Breast epithelium (tissue), 4 donors: ENCODE measurements at regions not wholly inside any gene's neighbourhood (a gene's known extent, or its start where the extent isn't known, plus 50 kb on each side); places are given as distances from the start of the nearest gene placed in this dataset.
"Not testable (repeated sequence)": the region's sequence is repeated elsewhere in the genome, so short reads cannot be mapped to it uniquely, and the experiment has no call there.

Experiments
- DNase-seq, 2 donors: peaks; one replicate each; pipeline ENCODE4 v3.0.0-alpha.2; 2019; ENCODE audit warnings: low spot score in 2 of 2
- H3K27ac ChIP-seq, 2 donors: fragments of 200-600 bp; sonication (generic) in 1 of 2; one replicate each; pipeline ENCODE4 v1.5.1; 2016 to 2019; ENCODE audit warnings: mild to moderate bottlenecking in 1 of 2
- H3K27me3 ChIP-seq, 2 donors: fragments of 200-600 bp; sonication (generic) in 1 of 2; one replicate each; pipeline versions ENCODE4 v1.5.1 to v1.6.0; 2017 to 2019; ENCODE audit warnings: control low read depth in 1 of 2, mild to moderate bottlenecking in 1 of 2
- H3K36me3 ChIP-seq: fragments of 200-600 bp; one replicate; pipeline ENCODE4 v1.5.1; 2019
- H3K4me1 ChIP-seq, 2 donors: fragments of 200-600 bp; sonication (generic); one replicate each; pipeline ENCODE4 v1.5.1; 2016 to 2019; ENCODE audit warnings: control low read depth in 1 of 2
- H3K4me3 ChIP-seq, 3 donors: fragments of 200-600 bp; sonication (generic); 1 replicate in 2 of 3; 2 replicates in 1 of 3; pipeline ENCODE4 v1.5.1; 2016 to 2019; ENCODE audit warnings: mild to moderate bottlenecking in 3 of 3, moderate library complexity in 2 of 3
- H3K9me3 ChIP-seq, 2 donors: fragments of 200-600 bp; sonication (generic) in 1 of 2; one replicate each; pipeline ENCODE4 v1.5.1; 2016 to 2019; ENCODE audit warnings: control low read depth in 1 of 2
- CTCF ChIP-seq, 3 donors: fragments of 450-650 bp; IDR thresholded peaks; one replicate each; pipeline ENCODE4 v1.5.1; 2016 to 2017; ENCODE audit warnings: antibody characterized with exemption in 3 of 3, mild to moderate bottlenecking in 3 of 3, moderate library complexity in 3 of 3
- POLR2A ChIP-seq: fragments of 450-650 bp; IDR thresholded peaks from one replicate; pipeline ENCODE4 v1.6.1; 2016; ENCODE audit warnings: antibody characterized with exemption, mild to moderate bottlenecking, moderate library complexity
- POLR2AphosphoS5 ChIP-seq, 3 donors: sonication (generic); formaldehyde crosslinking; IDR thresholded peaks; one replicate each; pipeline ENCODE4 v1.6.1; 2017; ENCODE audit warnings: antibody characterized with exemption in 3 of 3
- intact Hi-C: fragments of 100-400 bp; cut with DNase I; formaldehyde crosslinking; loops from one replicate; pipeline ENCODE4 v1.15.1; 2023; ENCODE audit warnings: low total_unique reads

GRCh38 chr6:94859924-94860323 lies 717.4 kb upstream of the MANEA start:
- Histone ChIP-seq H3K4me1 (no peaks in the 10 kb centered on the region), H3K27ac (no peak overlapping the region), H3K4me3 (no peak overlapping the region), H3K9me3 (no peaks in the 10 kb centered on the region), H3K36me3 (no peaks in the 10 kb centered on the region), H3K27me3 (no peaks in the 10 kb centered on the region)
- no peak for TF ChIP-seq POLR2A
- TF ChIP-seq CTCF (IDR thresholded peaks at IDR 0.05) = no peak
- no peak for TF ChIP-seq POLR2AphosphoS5 (IDR thresholded peaks at IDR 0.05)
- intact Hi-C loops = no loop called here
- DNase-seq = no peak

DNA sequence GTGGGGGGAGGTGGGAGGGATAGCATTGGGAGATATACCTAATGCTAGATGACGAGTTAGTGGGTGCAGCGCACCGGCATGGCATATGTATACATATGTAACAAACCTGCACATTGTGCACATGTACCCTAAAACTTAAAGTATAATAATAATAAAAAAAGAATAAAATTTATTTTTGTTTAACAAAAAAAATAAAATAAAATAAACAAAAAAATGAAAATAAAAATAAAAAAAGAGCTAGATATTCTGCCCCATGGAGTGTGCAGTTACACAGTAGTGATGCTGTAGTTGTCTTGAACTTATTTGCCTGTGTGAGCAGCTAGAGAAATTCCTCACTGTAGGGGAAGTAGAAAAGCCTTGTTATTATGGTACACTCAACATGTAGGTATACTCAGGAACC lies 720.3 kb upstream of the MANEA start:
- H3K27ac ChIP-seq = not testable (repeated sequence)

DNA sequence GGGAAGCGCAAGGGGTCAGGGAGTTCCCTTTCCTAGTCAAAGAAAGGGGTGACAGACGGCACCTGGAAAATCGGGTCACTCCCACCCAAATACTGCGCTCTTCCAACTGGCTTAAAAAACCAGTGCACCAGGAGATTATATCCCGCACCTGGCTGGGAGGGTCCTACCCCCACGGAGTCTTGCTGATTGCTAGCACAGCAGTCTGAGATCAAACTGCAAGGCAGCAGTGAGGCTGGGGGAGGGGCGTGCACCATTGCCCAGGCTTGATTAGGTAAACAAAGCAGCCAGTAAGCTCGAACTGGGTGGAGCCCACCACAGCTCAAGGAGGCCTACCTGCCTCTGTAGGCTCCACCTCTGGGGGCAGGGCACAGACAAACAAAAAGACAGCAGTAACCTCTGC lies 726.0 kb upstream of the MANEA start:
- H3K4me3 ChIP-seq, H3K9me3 ChIP-seq, H3K4me1 ChIP-seq, DNase-seq, intact Hi-C loops, H3K27ac ChIP-seq, H3K36me3 ChIP-seq, H3K27me3 ChIP-seq: not testable (repeated sequence)

More for the DNA sequence above, 720.3 kb upstream of the MANEA start:
- H3K9me3 ChIP-seq, DNase-seq, H3K4me1 ChIP-seq, H3K27me3 ChIP-seq, H3K4me3 ChIP-seq, H3K36me3 ChIP-seq, intact Hi-C loops: not testable (repeated sequence)

DNA sequence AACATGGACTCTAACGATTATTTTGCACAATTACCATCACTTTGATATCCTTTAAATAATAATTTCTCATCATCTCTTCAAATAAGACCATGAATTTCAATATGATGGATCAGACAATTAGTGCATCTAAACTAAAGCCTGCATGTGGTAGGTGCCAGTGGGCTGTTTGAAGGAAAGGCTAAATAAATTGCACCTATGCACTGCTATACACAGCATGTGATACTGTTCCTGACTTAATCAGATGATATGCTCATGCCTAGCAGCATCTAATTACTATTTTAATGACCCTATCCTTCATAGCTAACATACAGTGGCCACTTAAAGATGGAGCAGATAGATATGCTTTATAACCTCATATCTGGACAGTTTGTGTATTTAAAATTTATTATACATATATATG lies 731.6 kb upstream of the MANEA start:
- Histone ChIP-seq H3K4me3 (no peak overlapping the region), H3K27me3 (no peaks in the 10 kb centered on the region), H3K36me3 (no peaks in the 10 kb centered on the region), H3K27ac (no peak overlapping the region), H3K4me1 (no peaks in the 10 kb centered on the region), H3K9me3 (no peaks in the 10 kb centered on the region)
- no peak for DNase-seq
- no peak for TF ChIP-seq CTCF (IDR thresholded peaks at IDR 0.05)
- intact Hi-C loops = no loop called here

- H3K27ac ChIP-seq = no peak overlapping the region
- no peaks in the 10 kb centered on the region for H3K4me1 ChIP-seq
- intact Hi-C loops = no loop called here
- DNase-seq = no peak
- no peaks in the 10 kb centered on the region for H3K27me3 ChIP-seq
- H3K4me3 ChIP-seq = no peak overlapping the region
- H3K9me3 ChIP-seq = no peaks in the 10 kb centered on the region
- H3K36me3 ChIP-seq = no peaks in the 10 kb centered on the region
- TF ChIP-seq POLR2A = no peak
- TF ChIP-seq POLR2AphosphoS5 (IDR thresholded peaks at IDR 0.05) = no peak
- no peak for TF ChIP-seq CTCF (IDR thresholded peaks at IDR 0.05)
These were observed 742.1 kb upstream of the MANEA start for GRCh38 chr6:94835264-94835663.

DNA sequence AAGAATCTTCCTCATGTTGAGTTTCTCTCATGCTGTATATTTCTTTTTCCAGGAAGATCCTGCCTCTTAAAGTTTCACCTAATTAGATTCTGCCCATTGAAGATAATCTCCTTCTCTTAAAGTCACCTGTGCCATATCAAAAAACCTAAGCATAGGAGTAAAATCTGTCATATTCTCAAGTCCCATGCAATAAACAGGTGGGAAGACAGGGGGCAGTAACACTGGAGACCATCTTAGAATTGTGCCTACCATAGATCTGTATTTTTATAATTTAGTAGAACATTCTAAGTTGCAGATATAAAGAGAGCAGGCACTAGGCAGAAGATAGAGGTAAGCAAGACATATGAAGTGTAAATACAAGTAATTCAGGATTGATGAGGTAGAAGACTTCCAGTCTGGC lies 763.5 kb upstream of the MANEA start:
- Histone ChIP-seq H3K9me3 (no peaks in the 10 kb centered on the region), H3K4me1 (no peaks in the 10 kb centered on the region), H3K27me3 (no peaks in the 10 kb centered on the region), H3K4me3 (no peak overlapping the region), H3K27ac (no peak overlapping the region), H3K36me3 (no peaks in the 10 kb centered on the region)
- intact Hi-C loops = no loop called here
- no peak for TF ChIP-seq POLR2AphosphoS5 (IDR thresholded peaks at IDR 0.05)
- no peak for TF ChIP-seq POLR2A
- no peak for TF ChIP-seq CTCF (IDR thresholded peaks at IDR 0.05)
- DNase-seq = no peak
